Erythroblast (primary cell): ENCODE measurements at regions not wholly inside any gene's neighbourhood (a gene's known extent, or its start where the extent isn't known, plus 50 kb on each side); places are given as distances from the start of the nearest gene placed in this dataset.

Experiments used
- GATA1 ChIP-seq: IDR thresholded peaks from 2 replicates; pipeline ENCODE4 v1.6.1; 2011; ENCODE audit warnings: low read depth, mild to moderate bottlenecking, control low read depth, low read length, moderate library complexity
- POLR2A ChIP-seq: IDR thresholded peaks from 2 replicates; pipeline ENCODE4 v1.6.1; 2011; ENCODE audit warnings: mild to moderate bottlenecking, low read length

DNA sequence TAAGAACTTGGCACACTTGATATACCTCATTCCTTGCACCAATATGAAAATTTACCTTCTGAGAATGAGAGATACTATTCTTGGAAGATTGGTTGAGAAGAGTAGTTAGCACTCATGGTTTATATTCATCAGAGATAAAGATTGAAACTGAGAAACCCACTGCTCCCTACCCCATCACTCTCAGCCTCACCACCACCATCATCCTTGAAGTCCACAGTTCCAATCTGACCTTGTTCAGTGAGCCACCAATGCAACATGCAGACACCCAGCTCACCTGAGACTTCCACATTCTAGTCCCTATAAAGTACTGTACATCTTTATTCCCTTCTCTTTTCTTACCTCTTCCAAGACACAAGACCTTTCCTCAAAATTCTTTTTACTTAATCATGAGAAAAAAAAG is 869.0 kb downstream of the TRIB2 start:
- no peak for TF ChIP-seq POLR2A
- TF ChIP-seq GATA1: no peak
